LNCAP (cell line): ENCODE measurements at regions not wholly inside any gene's neighbourhood (a gene's known extent, or its start where the extent isn't known, plus 50 kb on each side); places are given as distances from the start of the nearest gene placed in this dataset.

Source experiments
- CTCF ChIP-seq: fragments of 450-650 bp; IDR thresholded peaks from 2 replicates; pipeline ENCODE4 v1.5.1; 2017; ENCODE audit warnings: mild to moderate bottlenecking

GRCh38 chr6:12577124-12577850 is 139.3 kb upstream of the PHACTR1 start:
- no peak for TF ChIP-seq CTCF

GRCh38 chr6:12578097-12578496 is 138.5 kb upstream of the PHACTR1 start:
- no peak for TF ChIP-seq CTCF

- TF ChIP-seq CTCF, result no peak
Observed at GRCh38 chr6:12578751-12579150, 137.8 kb upstream of the PHACTR1 start.

GRCh38 chr6:12580290-12580689 is 136.3 kb upstream of the PHACTR1 start:
- no peak for TF ChIP-seq CTCF

GRCh38 chr6:12582421-12583110 is 134.0 kb upstream of the PHACTR1 start:
- no peak for TF ChIP-seq CTCF

GRCh38 chr6:12584631-12585405 is 131.7 kb upstream of the PHACTR1 start:
- TF ChIP-seq CTCF, result no peak

- no peak for TF ChIP-seq CTCF
Observed at GRCh38 chr6:12585497-12585958, 131.0 kb upstream of the PHACTR1 start.
